ENCODE measurements at regions not wholly inside any gene's neighbourhood (a gene's known extent, or its start where the extent isn't known, plus 50 kb on each side); places are given as distances from the start of the nearest gene placed in this dataset.

DNA sequence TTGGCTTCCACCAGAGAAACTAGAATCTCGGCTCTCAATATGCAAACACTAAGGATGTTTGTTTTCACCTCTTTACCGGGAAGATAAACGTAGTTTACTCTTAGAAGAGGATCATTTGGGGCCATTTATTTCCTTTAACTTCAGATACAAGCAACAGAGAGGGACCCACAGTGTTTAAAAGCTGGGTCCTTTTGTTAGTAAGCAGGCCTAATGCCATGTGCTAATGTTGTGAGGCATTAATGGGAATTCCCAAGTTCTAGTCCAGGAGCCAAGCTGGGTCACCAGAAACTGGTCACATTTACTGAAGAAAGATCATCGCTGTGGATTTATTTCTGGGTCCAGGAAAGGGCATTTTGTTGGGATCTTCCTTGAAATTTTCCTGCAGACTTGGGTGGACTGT is 78.1 kb upstream of the ADAMTS9 start:
- TF ChIP-seq, protein P1, sequence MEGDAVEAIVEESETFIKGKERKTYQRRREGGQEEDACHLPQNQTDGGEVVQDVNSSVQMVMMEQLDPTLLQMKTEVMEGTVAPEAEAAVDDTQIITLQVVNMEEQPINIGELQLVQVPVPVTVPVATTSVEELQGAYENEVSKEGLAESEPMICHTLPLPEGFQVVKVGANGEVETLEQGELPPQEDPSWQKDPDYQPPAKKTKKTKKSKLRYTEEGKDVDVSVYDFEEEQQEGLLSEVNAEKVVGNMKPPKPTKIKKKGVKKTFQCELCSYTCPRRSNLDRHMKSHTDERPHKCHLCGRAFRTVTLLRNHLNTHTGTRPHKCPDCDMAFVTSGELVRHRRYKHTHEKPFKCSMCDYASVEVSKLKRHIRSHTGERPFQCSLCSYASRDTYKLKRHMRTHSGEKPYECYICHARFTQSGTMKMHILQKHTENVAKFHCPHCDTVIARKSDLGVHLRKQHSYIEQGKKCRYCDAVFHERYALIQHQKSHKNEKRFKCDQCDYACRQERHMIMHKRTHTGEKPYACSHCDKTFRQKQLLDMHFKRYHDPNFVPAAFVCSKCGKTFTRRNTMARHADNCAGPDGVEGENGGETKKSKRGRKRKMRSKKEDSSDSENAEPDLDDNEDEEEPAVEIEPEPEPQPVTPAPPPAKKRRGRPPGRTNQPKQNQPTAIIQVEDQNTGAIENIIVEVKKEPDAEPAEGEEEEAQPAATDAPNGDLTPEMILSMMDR (IDR thresholded peaks at IDR 0.05): no peak
- TF ChIP-seq POLR2A (IDR thresholded peaks at IDR 0.05): no peak

Data from ovary (tissue), 3 donors.